ENCODE measurements at regions not wholly inside any gene's neighbourhood (a gene's known extent, or its start where the extent isn't known, plus 50 kb on each side); places are given as distances from the start of the nearest gene placed in this dataset.
"Not testable (repeated sequence)": the region's sequence is repeated elsewhere in the genome, so short reads cannot be mapped to it uniquely, and the experiment has no call there.

DNA sequence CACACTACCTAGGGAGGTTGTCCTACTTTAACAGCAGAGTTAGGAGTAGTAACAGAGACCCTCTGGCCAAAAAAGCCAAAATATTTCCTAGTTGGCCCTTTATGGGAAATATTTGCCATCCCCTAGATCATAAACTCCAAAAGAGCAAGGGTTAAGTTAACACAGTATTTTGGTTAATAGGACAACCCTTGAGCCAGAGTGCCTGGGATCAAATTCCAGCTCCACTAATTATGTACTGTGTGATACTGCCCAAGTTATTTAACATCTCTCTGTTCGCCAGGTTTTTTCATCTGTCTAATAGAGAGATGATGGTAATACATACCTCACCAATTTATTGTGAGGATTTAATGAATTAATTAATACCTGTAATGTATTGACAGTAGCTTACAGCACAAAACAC is 767.4 kb downstream of the KCNJ2 start:
- DNase-seq (ENCODE audit: low read depth) = no peak

GRCh38 chr17:70938336-70938735 is 769.0 kb downstream of the KCNJ2 start:
- DNase-seq (ENCODE audit: low read depth) = no peak

DNA sequence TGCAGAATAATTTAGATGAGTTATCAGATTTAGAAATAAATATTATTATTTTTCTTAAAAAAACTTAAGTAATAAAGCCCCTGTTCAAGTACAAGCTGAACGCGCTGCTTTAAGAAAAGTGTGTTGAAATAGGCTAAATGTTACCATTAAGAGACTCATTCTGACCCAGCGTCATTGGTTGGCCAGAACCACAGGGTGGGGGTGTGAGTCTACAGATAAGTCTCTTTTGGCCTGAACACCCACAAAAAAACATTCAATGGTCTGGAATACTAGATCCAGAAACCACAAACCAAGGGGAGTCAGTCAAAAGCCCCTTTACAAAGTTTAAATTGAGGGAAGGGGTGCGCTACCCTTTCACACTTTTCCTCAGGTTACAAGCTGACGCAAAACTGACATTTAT is 776.1 kb downstream of the KCNJ2 start:
- DNase-seq (ENCODE audit: low read depth) = no peak

DNA sequence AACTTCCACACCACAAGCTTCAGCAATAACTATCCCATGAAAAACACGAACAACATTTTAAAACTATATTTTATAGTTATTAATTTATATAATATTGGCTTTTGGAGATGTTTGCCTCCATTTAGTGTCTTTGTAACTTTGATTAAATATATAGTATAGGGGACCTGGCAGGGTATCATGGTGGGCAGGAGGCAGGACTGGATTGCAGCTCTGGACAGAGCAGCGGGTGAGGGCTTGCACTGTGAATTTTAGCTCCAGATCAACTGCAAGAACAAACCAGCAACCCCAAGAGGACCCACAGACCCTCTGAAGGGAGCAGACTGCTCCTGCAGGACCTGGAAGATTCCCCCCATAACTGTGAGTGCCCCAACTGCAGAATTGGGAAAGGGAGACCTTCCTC is 777.9 kb downstream of the KCNJ2 start:
- no peak for DNase-seq (ENCODE audit: low read depth)

GRCh38 chr17:70947636-70948565 is 778.6 kb downstream of the KCNJ2 start:
- no peak for DNase-seq (ENCODE audit: low read depth)

- DNase-seq (ENCODE audit: low read depth) = not testable (repeated sequence)
Measured at GRCh38 chr17:70953140-70953539, 783.8 kb downstream of the KCNJ2 start.

DNA sequence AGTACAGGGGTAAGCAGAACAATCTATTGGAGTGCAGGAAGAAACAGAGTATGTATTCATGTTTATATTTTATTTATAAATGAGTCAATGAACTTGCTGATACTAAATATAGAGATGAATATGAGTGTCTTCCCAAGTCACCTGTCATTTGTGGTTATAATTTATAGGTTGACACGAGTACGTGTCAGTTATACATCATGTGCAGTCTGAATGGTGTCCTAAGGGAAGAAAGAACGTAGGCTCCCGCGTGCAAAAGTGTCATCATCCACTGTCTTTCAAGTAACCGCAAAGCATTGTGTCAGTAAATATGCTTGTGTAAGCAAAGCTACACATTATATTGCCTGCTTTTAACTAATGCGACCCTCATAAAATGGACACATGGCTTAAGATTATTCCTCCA is 786.1 kb downstream of the KCNJ2 start:
- no peak for DNase-seq (ENCODE audit: low read depth)

DNA sequence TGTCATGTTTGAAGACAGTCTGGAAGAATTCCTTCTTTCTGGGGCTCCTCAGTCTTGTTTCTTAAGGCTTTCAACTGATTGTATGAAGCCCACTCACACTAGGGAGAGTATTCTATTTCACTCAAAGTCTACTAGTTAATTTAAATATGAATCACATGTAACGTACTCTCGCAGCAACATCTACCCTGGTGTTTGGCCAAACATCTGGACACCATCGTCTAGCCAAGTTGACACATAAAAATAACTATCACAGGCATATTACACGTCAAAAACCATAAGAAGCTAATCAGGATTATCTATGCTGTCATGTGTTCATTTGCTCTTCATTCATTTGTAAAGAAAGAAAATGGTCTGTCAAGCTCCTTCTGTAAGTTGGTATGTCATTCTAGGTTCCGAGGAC is 787.4 kb downstream of the KCNJ2 start:
- no peak for DNase-seq (ENCODE audit: low read depth)

GRCh38 chr17:70961341-70961740 is 792.0 kb downstream of the KCNJ2 start:
- no peak for DNase-seq (ENCODE audit: low read depth)

DNA sequence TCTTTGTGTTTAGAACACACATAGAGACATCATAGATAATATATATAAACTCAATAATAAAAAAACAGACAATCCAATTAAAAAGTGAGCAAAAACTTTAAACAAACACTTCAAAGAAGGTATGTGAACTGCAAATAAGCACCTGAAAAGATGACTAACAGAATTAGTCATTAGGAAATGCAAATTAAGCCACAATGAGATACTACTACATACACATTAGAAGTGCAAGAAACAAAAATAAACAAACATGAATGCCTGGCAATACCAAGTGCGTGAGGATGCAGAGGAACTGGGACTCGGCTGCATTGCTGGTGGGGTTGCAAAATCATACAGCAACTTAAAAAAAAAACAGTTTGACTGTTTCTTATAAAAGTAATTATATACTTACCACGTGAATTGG is 799.0 kb downstream of the KCNJ2 start:
- DNase-seq (ENCODE audit: low read depth) = no peak

DNA sequence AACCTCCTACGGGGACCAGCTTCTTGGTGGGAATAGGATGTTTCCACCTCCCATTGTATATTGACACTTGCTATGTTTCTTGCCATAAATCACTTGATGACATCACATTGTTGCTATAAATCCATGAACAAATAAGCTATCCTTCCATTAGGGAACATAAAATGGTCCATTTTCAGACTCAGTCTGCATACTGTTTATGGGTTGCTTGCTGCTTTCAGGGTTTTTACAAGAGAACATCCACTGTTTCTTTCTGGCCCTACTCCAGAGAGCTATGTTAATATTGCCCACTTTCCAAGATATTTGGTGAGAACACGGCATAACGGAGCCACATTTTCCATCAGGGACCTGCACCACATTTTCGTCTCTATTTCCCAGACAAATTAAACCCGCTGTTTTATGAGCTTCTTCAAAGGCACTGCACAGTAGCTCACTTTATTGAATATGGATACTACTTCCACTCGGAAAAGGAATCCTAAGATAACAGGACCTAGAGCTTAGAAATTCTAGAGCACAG is 800.2 kb downstream of the KCNJ2 start:
- DNase-seq (ENCODE audit: low read depth) = no peak

DNA sequence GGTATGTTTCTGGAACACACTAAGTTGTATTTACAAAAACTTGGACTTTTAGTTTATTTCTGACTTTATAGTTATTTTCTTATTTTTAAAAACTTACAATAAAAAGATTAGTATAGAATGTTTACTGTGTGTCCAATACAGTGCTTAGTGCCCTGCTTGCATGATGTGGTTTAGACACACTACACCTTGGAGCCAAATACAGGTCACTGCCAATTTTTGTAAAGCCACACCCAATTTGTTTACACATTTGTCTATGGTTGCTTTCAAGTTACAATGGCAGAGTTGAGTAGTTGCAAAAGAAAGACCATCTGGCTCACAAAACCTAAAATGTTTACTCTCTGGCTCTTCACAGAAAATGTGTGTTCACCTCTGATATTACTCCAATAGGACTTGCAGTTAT is 807.1 kb downstream of the KCNJ2 start:
- no peak for DNase-seq (ENCODE audit: low read depth)

GRCh38 chr17:70984873-70985272 is 815.5 kb downstream of the KCNJ2 start:
- no peak for DNase-seq (ENCODE audit: low read depth)

DNA sequence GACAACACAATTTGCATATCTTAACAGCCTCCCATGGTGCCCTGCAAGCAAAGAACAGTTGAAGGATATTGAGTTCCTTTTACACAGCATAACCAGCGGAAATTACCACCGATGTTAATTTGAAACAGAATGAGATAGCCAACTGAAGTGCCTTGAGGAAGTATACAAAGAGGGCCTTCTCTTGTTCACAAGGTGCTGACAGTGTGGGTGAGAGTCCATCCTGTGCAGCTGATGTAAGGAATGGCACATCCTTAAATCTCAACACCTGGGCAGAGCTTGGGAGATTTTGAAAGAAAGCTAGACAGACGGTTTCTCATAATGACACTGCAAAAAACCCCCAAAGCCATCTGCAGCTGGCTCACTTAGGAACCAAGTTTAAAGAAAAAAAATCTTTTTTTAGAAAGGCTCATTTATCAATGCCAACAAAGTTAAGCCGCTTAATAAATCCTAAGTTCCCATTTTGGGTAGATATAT is 818.6 kb downstream of the KCNJ2 start:
- DNase-seq (ENCODE audit: low read depth) = no peak

DNA sequence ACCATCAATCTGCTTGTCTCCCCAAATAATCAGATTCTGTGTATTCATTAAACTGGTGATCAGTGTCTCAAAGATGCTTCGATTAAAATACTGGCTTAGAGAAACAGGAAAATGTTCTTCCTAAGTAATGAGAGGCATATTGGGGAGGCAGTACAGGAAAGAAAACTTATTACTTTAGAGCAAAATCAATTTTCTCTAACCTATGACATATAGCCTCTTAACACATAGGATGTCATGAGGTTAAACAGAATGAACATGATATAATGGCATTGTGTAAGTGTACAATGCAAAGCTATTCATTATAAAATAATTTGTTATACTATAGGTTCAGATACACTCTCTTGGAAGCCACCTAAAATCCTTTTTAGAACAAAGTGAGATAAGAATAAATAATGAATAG is 819.3 kb downstream of the KCNJ2 start:
- DNase-seq (ENCODE audit: low read depth) = no peak

- DNase-seq (ENCODE audit: low read depth) = no peak
Measured at GRCh38 chr17:70989280-70989679, 819.9 kb downstream of the KCNJ2 start.

GRCh38 chr17:70994194-70994593 is 824.9 kb downstream of the KCNJ2 start:
- no peak for DNase-seq (ENCODE audit: low read depth)

GRCh38 chr17:70995997-70996396 is 826.7 kb downstream of the KCNJ2 start:
- no peak for DNase-seq (ENCODE audit: low read depth)

GRCh38 chr17:71003736-71004135 is 834.4 kb downstream of the KCNJ2 start:
- DNase-seq (ENCODE audit: low read depth) = no peak

DNA sequence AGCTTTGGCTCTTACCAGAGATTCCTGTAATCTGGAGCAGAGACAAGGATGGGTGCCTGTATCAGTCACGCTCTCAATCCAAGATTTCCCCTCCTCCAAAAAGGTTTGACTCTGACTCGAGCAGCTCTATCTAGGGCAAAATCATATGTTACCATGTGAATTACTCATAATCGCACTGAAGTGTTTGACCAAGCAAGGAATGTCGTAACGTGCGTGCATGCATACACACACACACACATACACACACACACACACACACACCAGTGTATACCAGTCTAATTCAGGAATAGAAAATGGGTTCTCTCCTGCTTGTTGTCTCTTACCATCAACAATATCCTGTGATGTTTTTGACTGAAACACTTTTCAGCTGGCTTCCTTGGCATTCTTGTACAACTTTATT is 835.1 kb downstream of the KCNJ2 start:
- DNase-seq (ENCODE audit: low read depth) = no peak

- no peak for DNase-seq (ENCODE audit: low read depth)
Measured at GRCh38 chr17:71011391-71011790, 842.1 kb downstream of the KCNJ2 start.

DNA sequence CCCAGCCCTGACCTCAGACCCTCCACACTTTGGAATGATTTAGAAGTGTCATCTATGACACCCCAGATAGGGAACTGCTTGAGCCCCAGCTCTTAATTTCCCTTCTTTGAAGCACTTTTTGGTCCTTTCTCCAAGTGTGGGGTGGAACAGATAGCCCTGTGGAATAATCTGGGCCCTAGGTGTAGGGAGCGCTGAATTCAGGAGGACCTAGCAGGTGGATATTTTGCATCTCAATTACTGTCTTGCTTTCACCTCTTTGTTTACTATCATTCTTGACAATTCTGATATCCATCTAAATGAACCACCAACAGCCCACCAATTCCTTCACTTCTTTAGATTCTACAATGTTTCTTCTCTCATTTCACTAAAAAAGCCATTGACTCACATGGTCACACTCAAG is 850.4 kb downstream of the KCNJ2 start:
- no peak for DNase-seq (ENCODE audit: low read depth)

GRCh38 chr17:71022758-71023157 is 853.4 kb downstream of the KCNJ2 start:
- DNase-seq (ENCODE audit: low read depth) = no peak
